ENCODE measurements at regions not wholly inside any gene's neighbourhood (a gene's known extent, or its start where the extent isn't known, plus 50 kb on each side); places are given as distances from the start of the nearest gene placed in this dataset.

GRCh38 chr2:196380098-196380497 is 208.7 kb upstream of the STK17B start:
- Histone ChIP-seq H3K36me3 (replicated peaks; ENCODE audit: low read depth, low read length) (no peaks in the 10 kb centered on the region), H3K9me3 (ENCODE audit: insufficient read depth, low read length) (no peaks in the 10 kb centered on the region; the same call in 1 of the 2 replicates), H3K4me3 (ENCODE audit: low read length) (no peak overlapping the region), H2AFZ (ENCODE audit: low read depth, low read length) (no peak overlapping the region), H3K27me3 (ENCODE audit: low read depth, low read length) (no peaks in the 10 kb centered on the region), H3K4me1 (ENCODE audit: low read length) (peaks cover 12% of the 10 kb centered on the region), H3K79me2 (ENCODE audit: low read length) (no peaks in the 10 kb centered on the region), H4K20me1 (ENCODE audit: insufficient read depth, low read length) (no peaks in the 10 kb centered on the region), H3K4me2 (ENCODE audit: low read length) (no peak overlapping the region), H3K27ac (ENCODE audit: low read length) (no peak overlapping the region), H3K9ac (ENCODE audit: low read length) (no peak overlapping the region)
- no peak for TF ChIP-seq CTCF (IDR thresholded peaks at IDR 0.05; ENCODE audit: low read depth, low read length)
- no peak for TF ChIP-seq EZH2phosphoT487 (IDR thresholded peaks at IDR 0.05; ENCODE audit: low read depth)

- H3K9ac ChIP-seq (ENCODE audit: low read length): no peak overlapping the region
- no peak overlapping the region for H3K4me3 ChIP-seq (ENCODE audit: low read length)
- no peak overlapping the region for H3K4me2 ChIP-seq (ENCODE audit: low read length)
- H3K9me3 ChIP-seq (ENCODE audit: insufficient read depth, low read length): no peaks in the 10 kb centered on the region; the same call in 1 of the 2 replicates
- no peaks in the 10 kb centered on the region for H3K79me2 ChIP-seq (ENCODE audit: low read length)
- H3K27me3 ChIP-seq (ENCODE audit: low read depth, low read length): no peaks in the 10 kb centered on the region
- H3K27ac ChIP-seq (ENCODE audit: low read length): no peak overlapping the region
- H4K20me1 ChIP-seq (ENCODE audit: insufficient read depth, low read length): no peaks in the 10 kb centered on the region
- no peak overlapping the region for H2AFZ ChIP-seq (ENCODE audit: low read depth, low read length)
- no peaks in the 10 kb centered on the region for H3K36me3 ChIP-seq (replicated peaks; ENCODE audit: low read depth, low read length)
- TF ChIP-seq EZH2phosphoT487 (IDR thresholded peaks at IDR 0.05; ENCODE audit: low read depth) (no peak), CTCF (IDR thresholded peaks at IDR 0.05; ENCODE audit: low read depth, low read length) (no peak)
- peaks cover 12% of the 10 kb centered on the region for H3K4me1 ChIP-seq (ENCODE audit: low read length)
Observed at GRCh38 chr2:196380575-196380974, 209.2 kb upstream of the STK17B start.

GRCh38 chr2:196381464-196381863 is 210.1 kb upstream of the STK17B start:
- no peak for TF ChIP-seq EZH2phosphoT487 (IDR thresholded peaks at IDR 0.05; ENCODE audit: low read depth)
- no peak for TF ChIP-seq CTCF (IDR thresholded peaks at IDR 0.05; ENCODE audit: low read depth, low read length)
- no peak overlapping the region for H3K9ac ChIP-seq (ENCODE audit: low read length)

GRCh38 chr2:196383799-196384198 is 212.4 kb upstream of the STK17B start:
- no peak for TF ChIP-seq EZH2phosphoT487 (IDR thresholded peaks at IDR 0.05; ENCODE audit: low read depth)
- no peaks in the 10 kb centered on the region for H4K20me1 ChIP-seq (ENCODE audit: insufficient read depth, low read length)
- H3K36me3 ChIP-seq (replicated peaks; ENCODE audit: low read depth, low read length): no peaks in the 10 kb centered on the region
- no peak overlapping the region for H3K27ac ChIP-seq (ENCODE audit: low read length)
- no peak overlapping the region for H2AFZ ChIP-seq (ENCODE audit: low read depth, low read length)
- no peak overlapping the region for H3K4me2 ChIP-seq (ENCODE audit: low read length)
- H3K79me2 ChIP-seq (ENCODE audit: low read length): no peaks in the 10 kb centered on the region
- no peak overlapping the region for H3K4me3 ChIP-seq (ENCODE audit: low read length)
- no peaks in the 10 kb centered on the region for H3K4me1 ChIP-seq (ENCODE audit: low read length)
- no peaks in the 10 kb centered on the region for H3K9me3 ChIP-seq (ENCODE audit: insufficient read depth, low read length)
- H3K9ac ChIP-seq (ENCODE audit: low read length): no peak overlapping the region
- no peaks in the 10 kb centered on the region for H3K27me3 ChIP-seq (ENCODE audit: low read depth, low read length)

More at GRCh38 chr2:196381464-196381863, 210.1 kb upstream of the STK17B start:
- Histone ChIP-seq H3K4me2 (ENCODE audit: low read length) (no peak overlapping the region), H3K9me3 (ENCODE audit: insufficient read depth, low read length) (no peaks in the 10 kb centered on the region; the same call in 1 of the 2 replicates), H3K27me3 (ENCODE audit: low read depth, low read length) (no peaks in the 10 kb centered on the region), H3K4me3 (ENCODE audit: low read length) (no peak overlapping the region), H4K20me1 (ENCODE audit: insufficient read depth, low read length) (no peaks in the 10 kb centered on the region), H3K27ac (ENCODE audit: low read length) (no peak overlapping the region), H3K4me1 (ENCODE audit: low read length) (peaks cover 12% of the 10 kb centered on the region), H3K79me2 (ENCODE audit: low read length) (no peaks in the 10 kb centered on the region), H2AFZ (ENCODE audit: low read depth, low read length) (no peak overlapping the region), H3K36me3 (replicated peaks; ENCODE audit: low read depth, low read length) (no peaks in the 10 kb centered on the region)

GRCh38 chr2:196384729-196385128 is 213.4 kb upstream of the STK17B start:
- H3K36me3 ChIP-seq (replicated peaks; ENCODE audit: low read depth, low read length): no peaks in the 10 kb centered on the region
- H3K27ac ChIP-seq (ENCODE audit: low read length): no peak overlapping the region
- H3K4me2 ChIP-seq (ENCODE audit: low read length): no peak overlapping the region
- no peak overlapping the region for H3K4me3 ChIP-seq (ENCODE audit: low read length)
- H3K27me3 ChIP-seq (ENCODE audit: low read depth, low read length): no peaks in the 10 kb centered on the region
- H3K9me3 ChIP-seq (ENCODE audit: insufficient read depth, low read length): no peaks in the 10 kb centered on the region
- no peak for TF ChIP-seq EZH2phosphoT487 (IDR thresholded peaks at IDR 0.05; ENCODE audit: low read depth)
- no peak for TF ChIP-seq CTCF (IDR thresholded peaks at IDR 0.05; ENCODE audit: low read depth, low read length)
- H2AFZ ChIP-seq (ENCODE audit: low read depth, low read length): no peak overlapping the region
- H3K79me2 ChIP-seq (ENCODE audit: low read length): no peaks in the 10 kb centered on the region
- no peaks in the 10 kb centered on the region for H3K4me1 ChIP-seq (ENCODE audit: low read length)
- no peaks in the 10 kb centered on the region for H4K20me1 ChIP-seq (ENCODE audit: insufficient read depth, low read length)
- no peak overlapping the region for H3K9ac ChIP-seq (ENCODE audit: low read length)

Measured in OCI-LY3 (cell line).